DMS53 treated with DMSO at 0.1 percent for 48 hours (cell line): ENCODE measurements at regions not wholly inside any gene's neighbourhood (a gene's known extent, or its start where the extent isn't known, plus 50 kb on each side); places are given as distances from the start of the nearest gene placed in this dataset.

Experiments used
- DNase-seq: peaks from one replicate; lab custom pipeline; 2025; ENCODE audit not compliant: unreplicated experiment; lab: John Stamatoyannopoulos, UW

DNA sequence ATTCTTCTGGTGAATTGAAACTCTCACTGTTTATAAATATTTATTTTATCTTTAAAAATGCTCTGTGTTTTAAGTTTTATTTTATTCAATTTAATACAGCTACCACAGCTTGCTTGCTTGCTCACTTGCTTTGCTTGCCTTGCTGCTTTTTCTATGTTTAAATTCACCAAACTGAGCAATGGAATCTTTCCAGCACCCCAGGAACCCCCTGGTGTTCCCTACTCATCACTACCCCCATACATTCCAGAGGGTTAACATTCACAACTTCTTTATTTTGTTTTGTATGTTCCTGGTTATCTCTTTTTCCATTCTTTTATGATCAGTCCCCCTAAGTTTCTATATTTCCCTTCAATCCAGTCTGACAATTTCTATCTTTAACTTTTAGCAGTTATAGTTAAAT lies 166.5 kb upstream of the COL1A2 start:
- DNase-seq = no peak

DNA sequence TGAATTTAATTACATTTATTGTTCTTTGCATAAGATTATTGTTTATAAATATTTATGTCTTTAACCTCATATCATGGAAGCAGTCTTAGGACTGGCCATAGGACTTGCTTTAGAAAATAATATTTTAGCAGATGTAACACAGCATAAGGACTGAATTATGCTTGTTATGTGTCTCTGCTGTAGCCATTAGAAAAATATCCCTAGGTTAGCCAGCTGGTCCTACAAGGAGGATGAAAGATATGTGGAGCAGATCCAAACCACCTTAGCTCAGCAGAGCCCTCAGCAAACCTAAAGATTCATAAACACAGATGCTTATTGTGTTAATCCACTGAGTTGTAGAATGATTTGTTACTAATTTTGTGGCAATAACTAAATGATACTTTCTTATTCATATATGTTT lies 166.0 kb upstream of the COL1A2 start:
- no peak for DNase-seq

DNA sequence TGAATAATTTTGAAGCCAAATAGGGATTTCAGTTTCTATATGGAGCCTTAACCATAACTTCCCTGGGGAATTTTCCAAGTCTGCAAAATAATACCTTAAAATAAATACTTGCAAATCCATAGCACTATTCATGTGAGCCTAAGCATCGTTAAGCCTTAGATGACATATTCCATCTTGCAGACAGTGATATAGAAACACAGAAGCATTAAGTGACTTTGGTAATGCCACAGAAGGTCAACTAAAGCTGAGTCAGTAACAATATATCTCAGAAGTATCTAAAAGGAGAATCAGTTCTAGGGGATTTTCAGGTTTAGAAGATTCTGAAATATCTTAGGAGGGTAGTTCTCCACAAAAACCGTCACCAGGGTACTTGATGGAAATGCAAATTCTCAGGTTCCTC lies 163.4 kb upstream of the COL1A2 start:
- no peak for DNase-seq

DNA sequence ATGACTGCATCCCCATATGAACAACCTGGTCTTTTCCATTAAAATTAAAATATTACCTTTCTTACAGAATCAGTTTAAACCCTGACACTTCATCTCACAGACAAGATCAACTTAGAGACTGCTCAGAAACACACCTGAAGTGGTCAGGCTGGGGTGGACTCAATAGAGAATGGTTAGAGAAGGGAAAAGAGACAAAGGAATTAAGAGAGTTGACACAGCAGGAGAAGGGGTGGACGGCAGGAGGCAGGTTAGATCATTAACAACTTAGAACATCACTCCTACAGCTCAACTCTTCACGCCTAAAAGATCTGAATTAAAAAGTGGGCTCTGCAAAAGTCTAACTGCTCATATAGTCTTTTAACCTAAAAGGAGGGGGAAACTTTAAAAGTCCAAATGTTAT lies 157.7 kb upstream of the COL1A2 start:
- DNase-seq = no peak

DNA sequence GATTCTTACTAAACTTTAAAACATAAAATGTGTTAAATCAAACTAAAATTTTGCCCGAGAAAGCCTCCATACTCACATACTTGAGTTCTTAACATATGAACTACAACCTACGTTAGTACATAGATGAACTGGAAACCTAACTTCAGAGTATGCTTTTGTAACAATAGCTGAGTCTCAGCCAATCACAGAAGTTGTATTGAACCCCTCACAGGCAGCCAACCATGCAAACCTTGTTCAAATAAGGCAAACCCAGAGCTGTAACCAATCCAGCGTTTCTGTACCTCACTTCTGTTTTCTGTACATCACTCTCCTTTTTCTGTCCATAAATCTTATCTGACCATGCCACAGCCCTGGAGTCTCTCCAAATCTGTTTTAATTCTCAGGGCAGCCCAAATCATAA lies 157.3 kb upstream of the COL1A2 start:
- DNase-seq = no peak

DNA sequence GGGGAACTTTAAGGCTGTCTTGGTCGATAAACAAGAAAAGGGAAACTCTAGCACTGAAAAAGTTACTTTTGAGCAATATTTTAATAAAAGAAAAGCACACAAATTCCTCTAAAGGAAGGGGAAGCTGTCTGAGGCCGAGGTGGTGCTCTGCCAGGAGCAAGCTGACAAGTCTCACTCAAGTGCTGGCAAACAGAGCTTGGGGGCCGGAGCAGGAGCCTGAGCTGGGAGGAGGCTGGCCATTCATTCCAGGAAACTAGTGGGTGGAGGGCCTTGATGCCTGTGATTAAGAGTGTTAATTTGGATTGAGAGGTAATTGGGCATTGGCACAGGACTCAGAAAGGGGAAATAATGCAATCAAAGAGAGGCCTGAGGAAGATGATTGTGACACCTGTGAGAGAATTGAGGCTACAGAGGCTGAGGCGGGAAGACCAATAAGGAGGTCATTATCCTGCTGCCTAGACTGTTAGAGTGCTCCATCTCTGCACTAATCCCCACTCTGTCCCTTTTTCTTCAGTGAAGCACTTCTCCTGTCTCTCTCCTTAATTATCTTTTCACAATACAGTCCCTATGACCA lies 154.9 kb upstream of the COL1A2 start:
- DNase-seq = no peak

DNA sequence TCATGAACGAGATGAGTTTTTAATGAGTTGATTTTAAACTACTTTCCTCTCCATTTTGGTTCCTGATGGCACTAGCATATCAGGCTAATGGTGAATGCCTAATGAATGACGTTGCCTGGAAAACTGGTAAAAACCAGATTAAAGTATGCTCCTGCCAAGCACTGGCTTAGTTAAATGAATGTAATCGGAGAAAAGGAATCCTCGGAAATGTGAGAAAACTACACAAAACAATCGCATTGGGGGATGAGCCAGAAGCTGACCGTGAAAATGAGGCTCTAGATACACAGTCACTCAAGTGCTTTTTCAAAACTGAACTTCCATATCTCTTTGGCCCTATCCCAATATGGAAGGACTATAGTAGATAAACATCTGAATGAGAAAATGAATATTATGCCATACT lies 153.8 kb upstream of the COL1A2 start:
- no peak for DNase-seq

DNA sequence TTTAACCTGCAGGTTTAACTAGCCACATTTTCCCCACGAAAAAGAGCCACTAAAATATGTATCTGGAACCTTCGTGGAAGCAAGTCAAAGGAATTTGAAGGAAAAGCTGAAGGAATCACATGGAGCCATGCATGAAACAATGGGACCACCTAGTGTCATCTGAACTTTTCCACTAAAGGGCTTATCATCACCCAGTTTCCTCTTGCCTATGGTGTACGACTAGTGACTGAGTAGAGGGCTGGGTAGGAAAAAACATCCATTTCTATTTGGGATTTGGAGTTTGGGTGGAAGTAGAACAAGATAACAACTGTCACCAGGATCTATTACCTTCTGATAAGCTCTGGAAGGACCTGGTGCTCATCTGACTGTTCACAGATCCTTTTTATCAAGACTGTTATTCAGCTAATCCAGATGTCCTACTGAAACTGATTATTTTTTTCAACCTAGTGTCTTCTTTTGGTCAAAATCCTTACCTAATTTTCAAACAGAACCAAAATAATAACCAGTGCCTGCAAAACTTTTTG lies 153.2 kb upstream of the COL1A2 start:
- DNase-seq = no peak

DNA sequence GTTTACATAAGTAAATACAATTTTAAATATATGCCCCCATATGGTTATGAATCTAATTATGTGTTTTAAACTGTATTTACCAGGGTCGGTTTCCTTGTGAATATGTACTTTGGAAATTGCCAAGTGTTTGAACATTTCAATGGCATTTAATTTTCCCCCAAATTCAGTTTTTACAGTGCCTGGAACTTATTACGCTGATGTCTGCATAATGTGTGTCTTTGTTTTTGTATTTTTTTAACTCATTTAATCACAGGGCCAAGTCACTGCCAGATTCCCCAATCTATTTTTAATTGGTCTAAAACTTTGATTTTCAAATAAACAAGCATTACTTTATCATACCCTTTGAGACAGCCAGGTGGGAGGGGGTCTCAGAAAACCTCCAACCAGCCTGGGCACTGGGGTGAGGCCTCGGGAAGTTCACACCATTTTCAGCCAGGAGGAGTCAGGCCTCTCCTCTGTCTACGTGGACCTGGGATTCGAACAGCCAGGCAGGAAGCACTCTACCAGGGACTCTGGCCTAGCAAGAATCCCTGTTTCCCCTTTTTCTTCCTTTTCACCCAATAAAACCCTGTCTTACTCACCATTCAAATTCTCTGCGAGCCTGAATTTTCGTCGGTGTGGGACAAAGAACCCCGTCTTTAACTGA lies 151.5 kb upstream of the COL1A2 start:
- no peak for DNase-seq

DNA sequence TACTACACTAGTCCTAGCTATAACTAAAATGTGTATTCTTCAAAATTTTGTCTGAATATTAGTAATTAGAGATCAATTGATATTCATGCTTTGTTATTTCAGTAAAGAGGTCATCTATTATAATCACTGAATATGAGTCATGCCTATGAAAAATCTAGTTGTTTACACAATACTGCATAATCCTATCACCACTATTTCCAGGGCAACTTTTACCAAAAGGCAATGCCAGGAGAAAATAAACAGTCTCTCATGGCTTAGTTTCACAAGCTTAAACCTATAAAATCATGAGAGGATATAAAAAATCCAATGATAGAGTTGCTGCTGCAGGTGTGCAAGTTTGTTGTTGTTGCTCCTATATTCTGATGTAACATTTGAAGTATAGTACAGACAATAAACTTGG lies 149.9 kb upstream of the COL1A2 start:
- DNase-seq = no peak

DNA sequence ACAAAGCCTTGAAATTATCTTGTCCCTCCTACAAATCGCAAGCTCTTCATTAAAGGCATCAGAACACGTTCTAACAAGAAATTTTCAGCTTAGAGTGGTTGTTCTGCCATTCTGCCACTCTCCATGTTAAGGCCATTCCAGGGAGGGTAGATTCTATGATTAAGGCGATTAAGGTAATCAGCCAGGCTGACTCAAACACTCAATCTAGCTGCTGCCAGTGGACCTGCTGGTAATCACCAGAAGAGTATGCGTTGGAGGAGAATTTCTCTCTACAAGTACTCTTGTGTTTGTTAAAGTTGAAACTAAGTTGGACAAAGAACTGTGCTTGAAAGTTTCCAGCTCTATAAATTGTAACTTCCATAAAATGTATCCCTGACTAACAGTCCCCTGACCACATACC lies 149.2 kb upstream of the COL1A2 start:
- DNase-seq = no peak

DNA sequence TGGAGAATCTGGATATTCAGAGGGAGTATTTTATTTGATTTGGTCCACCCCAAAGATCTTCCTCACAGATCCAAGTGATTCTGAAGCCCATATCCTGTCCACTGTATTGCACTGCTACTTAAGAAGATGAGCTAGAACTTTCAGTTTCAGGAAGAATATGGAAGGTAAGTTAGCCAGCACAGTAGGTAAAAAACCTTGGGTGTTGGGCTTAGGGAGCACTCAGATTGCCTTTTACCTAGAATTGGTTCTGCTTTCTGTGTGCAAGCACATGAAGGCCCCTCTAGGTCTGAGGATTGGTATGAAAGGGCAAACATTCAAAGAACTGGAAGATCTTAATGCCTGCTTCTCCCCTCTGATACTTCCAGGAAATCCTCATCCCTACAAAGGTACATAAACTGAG lies 146.7 kb upstream of the COL1A2 start:
- DNase-seq = no peak

DNA sequence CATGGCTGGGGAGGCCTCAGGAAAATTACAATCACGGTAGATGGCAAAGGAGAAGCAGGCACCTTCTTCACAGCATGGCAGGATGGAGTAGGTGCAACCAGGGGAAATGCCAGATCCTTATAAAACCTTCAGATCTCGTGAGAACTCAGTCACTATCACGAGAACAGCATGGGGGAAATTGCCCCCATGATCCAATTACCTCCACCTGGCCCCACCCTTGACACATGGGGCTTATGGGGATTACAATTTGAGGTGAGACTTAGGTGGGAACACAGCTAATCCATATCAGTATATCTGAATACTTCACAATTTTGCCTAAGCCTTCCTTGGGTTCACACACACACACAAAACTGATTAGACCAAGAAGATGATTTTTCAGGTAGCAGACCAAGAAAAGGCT lies 145.1 kb upstream of the COL1A2 start:
- no peak for DNase-seq

DNA sequence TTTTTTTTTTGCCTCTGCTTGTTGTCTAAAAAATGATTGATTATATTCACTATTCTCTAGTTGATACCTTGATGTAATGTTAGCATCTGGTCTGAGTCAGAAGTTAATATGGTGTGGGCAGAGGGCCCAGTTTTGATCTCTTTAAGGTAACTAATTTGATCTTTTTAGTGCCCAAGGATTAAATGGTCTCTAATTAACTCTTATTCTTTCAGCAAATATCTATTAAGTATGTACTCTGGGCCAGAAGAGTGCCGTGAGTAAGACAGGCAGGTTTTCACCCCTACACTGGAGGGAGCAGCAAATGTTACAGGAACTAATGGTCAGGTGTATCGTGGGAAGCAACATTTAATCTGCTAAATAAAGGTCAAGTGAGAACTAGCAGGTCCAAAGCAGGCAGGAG lies 144.6 kb upstream of the COL1A2 start:
- no peak for DNase-seq

DNA sequence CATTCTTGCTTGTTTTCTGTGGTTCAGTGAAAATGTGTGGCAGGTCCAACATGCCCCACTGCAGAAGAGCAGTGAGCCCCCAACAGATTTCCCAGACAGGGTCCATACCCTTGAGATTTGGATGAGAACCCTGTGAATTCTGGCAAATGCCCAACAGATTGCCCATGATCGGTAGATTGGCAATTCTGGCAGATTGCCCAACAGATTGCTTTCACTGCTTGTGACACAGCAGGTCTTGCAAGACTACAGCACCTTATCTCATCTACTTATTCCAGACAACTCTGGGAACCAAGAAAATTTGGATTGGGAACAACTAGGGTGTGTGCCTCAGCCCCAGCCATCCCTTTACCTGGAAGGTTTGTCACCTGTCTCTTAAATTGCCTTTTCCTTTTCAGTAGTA lies 143.7 kb upstream of the COL1A2 start:
- no peak for DNase-seq

DNA sequence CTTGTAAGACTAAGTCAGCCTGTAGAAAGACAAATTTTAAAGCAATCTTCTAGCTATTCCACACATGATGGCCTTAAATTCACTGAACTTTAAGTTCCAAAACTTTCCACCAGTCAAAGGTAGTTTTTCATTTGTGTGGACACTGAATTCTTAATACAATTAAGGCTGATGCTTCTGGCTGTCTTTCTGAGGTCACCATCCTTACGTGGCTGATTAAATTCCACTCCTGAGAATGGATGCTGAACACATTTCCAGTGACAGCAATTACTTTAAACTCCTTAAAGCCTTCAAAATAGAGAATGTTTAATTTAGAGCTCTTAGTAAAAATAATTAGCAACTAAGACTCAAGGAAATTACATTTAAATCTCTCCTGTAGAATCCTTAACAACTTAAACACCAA lies 142.6 kb upstream of the COL1A2 start:
- DNase-seq = no peak

DNA sequence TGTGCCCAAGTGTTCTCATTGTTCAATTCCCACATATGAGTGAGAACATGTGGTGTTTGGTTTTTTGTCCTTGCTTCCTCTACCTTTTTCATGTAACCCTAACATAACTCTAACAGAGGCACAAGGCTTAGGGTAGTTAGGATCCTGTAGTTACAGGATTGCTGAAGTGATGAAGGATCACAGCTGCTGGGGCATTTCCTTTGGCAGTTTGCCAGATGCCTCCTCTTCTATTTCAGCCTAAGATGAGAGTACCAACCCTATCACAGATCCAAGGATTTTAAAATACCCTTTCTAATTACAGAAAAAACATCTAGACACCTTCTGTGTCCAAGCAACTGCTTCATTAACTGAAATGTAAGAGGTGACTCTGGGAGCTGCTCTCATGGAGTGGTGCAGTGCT lies 141.7 kb upstream of the COL1A2 start:
- no peak for DNase-seq

DNA sequence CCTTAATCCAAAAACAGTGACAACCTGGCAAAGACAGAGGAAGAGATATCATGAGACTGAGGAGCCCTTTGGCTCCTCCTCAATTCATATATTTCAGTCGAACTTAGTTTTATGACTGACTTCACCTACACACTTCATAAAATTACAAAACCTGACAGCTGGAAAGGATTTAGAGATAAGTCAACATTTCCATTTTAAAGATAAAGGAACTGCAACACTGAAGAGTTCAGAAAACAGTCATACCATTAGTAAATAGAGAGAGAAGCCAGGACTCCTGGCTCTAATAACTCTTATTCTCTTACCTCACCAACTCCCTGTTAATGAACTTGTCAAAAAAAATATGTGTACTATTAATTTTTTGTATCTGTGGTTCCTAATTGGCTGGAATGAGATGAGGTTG lies 141.0 kb upstream of the COL1A2 start:
- DNase-seq = no peak

DNA sequence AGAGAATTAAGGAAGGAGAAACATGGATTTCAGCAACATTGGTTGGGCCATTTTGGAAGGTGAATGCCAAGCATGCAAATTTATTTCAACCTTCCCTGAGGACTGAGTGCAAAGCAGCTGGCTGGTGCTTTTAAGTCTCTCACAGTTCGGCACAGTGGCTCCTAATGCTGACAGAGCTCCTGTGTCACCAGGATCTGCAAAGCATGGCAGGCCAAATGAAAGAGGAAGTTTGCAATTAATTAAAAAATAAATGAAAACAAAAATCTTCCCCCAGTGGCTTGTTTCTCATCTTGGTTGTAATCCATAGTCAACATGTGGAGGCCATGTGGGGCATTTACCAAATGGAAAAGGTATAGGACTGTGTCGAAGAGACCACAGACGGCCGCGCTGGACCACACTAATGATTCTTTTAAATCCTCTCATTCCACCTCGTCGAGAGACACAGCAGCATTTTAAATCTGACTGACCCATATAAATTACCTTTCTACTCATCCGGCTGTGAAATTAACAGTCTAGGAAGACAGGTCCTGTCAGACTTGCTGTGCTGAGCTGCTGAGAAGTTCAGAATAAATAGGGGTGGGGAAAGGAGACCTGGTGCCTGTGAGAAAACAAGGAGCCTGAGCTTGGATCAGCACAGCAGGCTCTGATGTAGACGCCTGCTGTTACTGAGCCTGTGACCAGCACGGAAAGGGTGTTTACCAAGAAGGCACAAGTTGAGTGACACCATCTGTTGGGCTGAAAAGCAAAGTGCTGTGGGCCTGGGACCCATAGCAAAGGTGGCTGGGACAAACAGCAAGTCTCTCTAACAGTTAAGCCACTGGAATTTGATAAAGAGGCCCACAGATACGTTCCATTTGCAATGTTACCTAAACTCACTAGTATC lies 136.0 kb upstream of the COL1A2 start:
- no peak for DNase-seq

DNA sequence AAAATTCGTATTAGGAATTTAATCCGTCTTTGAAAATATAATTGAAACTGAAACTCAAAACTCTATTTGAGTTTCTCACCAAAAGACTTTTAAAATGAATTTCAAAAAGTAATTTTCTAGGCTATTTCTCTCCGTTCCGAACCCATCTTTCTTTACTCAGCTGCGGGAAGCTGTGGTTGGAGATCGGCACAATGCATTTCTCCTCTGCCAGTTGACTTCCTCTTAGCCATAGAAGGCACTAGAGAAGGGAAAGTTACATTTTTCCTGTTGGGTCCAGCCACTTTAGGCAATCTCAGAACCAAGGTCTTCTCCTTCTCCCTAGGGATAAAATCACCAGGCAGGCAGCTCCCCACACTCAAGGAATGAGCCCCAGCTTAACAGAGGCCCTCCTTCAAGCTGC lies 133.6 kb upstream of the COL1A2 start:
- DNase-seq = no peak

DNA sequence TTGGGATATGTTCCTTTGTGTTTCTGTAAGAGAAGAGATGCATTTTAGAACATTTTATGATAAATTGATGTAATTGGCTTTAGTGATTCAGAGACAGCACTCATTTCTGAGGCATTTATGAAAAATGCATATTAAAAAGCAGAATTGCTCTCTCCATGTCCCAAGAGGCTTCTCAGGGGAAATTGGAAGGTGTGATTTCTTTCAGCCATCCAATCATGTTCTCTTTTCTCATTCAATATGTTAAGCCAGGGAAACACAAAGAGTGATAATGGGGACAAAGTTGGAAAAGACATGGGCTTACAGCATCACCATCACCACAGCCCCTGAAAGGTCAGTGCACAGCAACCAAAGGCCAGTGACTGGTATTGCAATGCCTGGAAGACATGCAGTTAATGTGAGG lies 129.9 kb upstream of the COL1A2 start:
- DNase-seq = no peak

DNA sequence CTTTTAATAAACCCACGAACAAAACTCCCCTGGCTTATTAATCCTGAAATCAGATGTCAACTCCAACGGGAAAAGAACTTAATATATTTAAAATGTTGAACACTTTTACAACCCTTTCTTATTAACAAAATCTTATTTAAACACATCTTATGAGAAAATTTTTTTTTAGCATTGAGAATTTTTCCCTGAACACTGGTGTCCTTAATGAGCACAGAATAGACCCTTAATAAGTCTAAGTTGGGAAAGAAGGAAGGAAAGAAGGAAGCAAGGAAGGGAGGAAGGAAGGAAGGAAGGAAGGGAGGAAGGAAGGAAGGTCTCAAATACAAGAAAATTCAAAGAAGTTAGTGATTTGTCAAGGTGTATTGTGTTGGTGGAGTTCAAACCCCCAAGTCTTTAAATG lies 129.2 kb upstream of the COL1A2 start:
- DNase-seq = no peak
